IPS-NIHi11 (cell line): ENCODE measurements at regions not wholly inside any gene's neighbourhood (a gene's known extent, or its start where the extent isn't known, plus 50 kb on each side); places are given as distances from the start of the nearest gene placed in this dataset.
"Not testable (repeated sequence)": the region's sequence is repeated elsewhere in the genome, so short reads cannot be mapped to it uniquely, and the experiment has no call there.

Experiments used
- DNase-seq: peaks from one replicate; pipeline ENCODE4 v3.0.0; 2012; ENCODE audit warnings: mixed read lengths, low spot score

- no peak for DNase-seq
These were observed 92.3 kb upstream of the CD44 start for GRCh38 chr11:35046681-35047080.

- no peak for DNase-seq
These were observed 91.8 kb upstream of the CD44 start for GRCh38 chr11:35047179-35047578.

- DNase-seq, result no peak
These were observed 91.2 kb upstream of the CD44 start for GRCh38 chr11:35047769-35048168.

GRCh38 chr11:35048346-35048745 is 90.6 kb upstream of the CD44 start:
- not testable (repeated sequence) for DNase-seq

- no peak for DNase-seq
These were observed 89.0 kb upstream of the CD44 start for GRCh38 chr11:35049859-35050531.

GRCh38 chr11:35050541-35050995 is 88.4 kb upstream of the CD44 start:
- DNase-seq, result no peak

GRCh38 chr11:35056391-35057093 is 82.4 kb upstream of the CD44 start:
- DNase-seq, result no peak

- no peak for DNase-seq
These were observed 80.9 kb upstream of the CD44 start for GRCh38 chr11:35057926-35058668.

- DNase-seq, result no peak
These were observed 80.1 kb upstream of the CD44 start for GRCh38 chr11:35058669-35059434.

GRCh38 chr11:35061516-35062440 is 77.2 kb upstream of the CD44 start:
- no peak for DNase-seq

GRCh38 chr11:35063488-35063931 is 75.5 kb upstream of the CD44 start:
- no peak for DNase-seq

GRCh38 chr11:35064114-35064800 is 74.7 kb upstream of the CD44 start:
- DNase-seq, result no peak

GRCh38 chr11:35065566-35065965 is 73.4 kb upstream of the CD44 start:
- no peak for DNase-seq

GRCh38 chr11:35066030-35066429 is 72.9 kb upstream of the CD44 start:
- DNase-seq, result no peak

GRCh38 chr11:35066783-35067423 is 72.1 kb upstream of the CD44 start:
- DNase-seq, result no peak

GRCh38 chr11:35071722-35072121 is 67.2 kb upstream of the CD44 start:
- DNase-seq, result no peak

GRCh38 chr11:35073691-35074419 is 65.1 kb upstream of the CD44 start:
- no peak for DNase-seq

- no peak for DNase-seq
These were observed 62.5 kb upstream of the CD44 start for GRCh38 chr11:35076201-35077100.
